CD4-positive, alpha-beta T cell treated with Interleukin-10 for 1 hour (primary cell): ENCODE measurements at regions not wholly inside any gene's neighbourhood (a gene's known extent, or its start where the extent isn't known, plus 50 kb on each side); places are given as distances from the start of the nearest gene placed in this dataset.

Experiments used
- DNase-seq: peaks from one replicate; pipeline ENCODE4 v3.0.0-alpha.2; 2020

- no peak for DNase-seq
These were observed 131.0 kb downstream of the RAP2A start for GRCh38 chr13:97564956-97565355.

GRCh38 chr13:97565906-97566305, 131.9 kb downstream of the RAP2A start:
- DNase-seq, result no peak

DNA sequence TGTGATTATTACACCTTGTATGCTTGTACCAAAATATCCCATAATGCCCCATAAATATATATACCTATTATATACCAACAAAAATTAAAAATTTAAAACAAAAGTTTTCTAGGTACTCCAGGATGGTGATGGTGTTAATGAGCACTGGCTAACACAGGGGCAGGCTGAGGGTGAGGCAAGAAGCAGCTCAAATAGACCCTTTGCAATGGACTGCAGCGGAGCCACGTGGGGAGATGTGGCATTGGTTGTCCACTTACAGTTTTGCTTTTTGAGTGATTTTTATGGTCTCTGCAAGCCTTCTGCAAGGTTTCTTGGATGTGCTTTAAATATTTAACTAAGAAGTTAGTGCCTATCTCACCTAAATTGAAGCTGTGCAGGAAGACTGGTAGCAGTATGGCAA, 132.9 kb downstream of the RAP2A start:
- no peak for DNase-seq

DNA sequence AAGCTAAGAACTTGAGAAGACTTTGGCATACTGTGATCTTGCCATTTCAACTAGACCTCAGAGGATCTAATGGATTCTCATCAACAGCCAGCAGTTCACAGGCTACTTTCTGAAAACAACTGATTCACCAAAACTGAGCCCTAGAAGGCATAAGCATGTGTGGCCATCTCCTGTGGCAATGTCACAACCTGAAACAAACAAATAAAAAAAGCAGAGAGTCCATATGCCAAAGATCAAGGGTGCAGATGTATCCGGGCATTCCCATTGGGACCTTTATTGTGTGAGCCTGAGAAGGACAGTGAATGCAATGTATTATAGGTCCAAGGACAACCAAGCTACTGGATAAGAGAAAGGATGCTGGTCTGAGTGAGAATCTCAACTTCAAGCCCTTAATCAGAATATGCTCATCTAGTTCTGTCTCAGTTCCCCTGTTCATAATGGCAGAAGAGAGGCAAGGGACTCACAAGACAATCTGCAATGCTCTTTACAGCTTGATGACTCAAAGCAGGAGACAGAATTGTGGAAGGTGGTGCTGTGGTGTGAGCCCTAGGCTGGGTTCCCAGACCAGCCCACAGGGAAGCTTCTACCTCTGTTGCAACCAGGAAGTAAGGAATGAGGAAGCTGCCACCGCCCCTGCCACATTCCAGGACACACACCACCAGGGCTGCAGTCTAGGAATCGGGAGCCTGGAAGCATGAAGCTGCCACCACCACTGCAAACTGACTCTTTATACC, 133.7 kb downstream of the RAP2A start:
- no peak for DNase-seq

- no peak for DNase-seq
These were observed 134.9 kb downstream of the RAP2A start for GRCh38 chr13:97568850-97569249.

DNA sequence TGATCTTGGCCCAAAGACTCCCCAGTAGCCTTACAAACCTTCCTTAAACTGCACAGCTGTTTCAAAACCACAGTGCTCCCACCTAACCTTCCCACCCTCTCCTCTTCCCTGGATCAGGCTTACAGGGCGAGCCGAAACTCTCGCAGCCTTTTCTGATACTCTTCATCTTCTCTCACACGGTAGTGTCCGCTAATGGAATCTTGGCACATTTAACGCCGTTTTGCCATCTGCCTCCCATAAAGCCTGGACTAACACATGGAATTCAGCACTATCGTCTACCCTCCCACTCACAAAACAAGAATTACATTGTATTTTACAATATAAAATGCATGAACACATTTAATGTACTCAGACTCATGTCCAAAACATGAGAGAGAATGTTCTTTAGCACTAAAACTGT, 135.9 kb downstream of the RAP2A start:
- no peak for DNase-seq

DNA sequence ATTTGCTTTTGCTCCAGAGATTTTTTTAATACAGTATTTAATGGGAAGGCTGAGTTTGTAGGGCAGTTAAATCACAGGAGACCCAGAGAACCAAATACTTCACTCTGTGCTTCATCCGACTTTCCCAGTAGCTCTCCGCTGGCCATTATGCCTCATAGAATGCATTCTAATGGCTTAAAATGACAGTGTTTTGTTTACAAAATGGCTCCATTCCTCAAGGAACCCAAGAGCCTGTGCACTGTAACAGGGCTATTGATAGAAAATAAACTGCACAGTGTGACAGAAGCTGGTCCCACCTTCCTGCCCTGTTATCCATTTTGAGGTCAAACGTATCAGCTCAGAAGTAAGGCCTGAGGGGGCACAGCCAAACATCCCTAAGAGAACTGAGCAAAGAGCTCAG, 136.5 kb downstream of the RAP2A start:
- DNase-seq, result no peak

DNA sequence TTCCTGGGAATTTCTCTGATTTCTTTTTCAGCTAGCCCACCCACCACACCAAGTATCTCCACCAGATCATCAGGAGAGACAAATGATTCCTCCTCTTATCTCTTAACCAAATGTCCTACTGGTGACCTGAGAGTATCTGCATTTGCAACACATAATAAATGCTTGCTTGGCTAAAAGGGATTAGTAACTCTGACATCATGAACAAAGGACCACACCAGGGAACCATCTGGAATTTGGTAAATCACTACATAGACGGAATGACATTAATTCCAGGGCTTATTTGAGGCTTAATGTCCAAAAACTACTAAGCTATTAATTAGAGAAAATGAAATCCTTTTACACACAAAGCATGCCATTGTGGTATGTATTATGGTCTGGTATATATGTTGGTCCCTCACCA, 139.0 kb downstream of the RAP2A start:
- no peak for DNase-seq

DNA sequence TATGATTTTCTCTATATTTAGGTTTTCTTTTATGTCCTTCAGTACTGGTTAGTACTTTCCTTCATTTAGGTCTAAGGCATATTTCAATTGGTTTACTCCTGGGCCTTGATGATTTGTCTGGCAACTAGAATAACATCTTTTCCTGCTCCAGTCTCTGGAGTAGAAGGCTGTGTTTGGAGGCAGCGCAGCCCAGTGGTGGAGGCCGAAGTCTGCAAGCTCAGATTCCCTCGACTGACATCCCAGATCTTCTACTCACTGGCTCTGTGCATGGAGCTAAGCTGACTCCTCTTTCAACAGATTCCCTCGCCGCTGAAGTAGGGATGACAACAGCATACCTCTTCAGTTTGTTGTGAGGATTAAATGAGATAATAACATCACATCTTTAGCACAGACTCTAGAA, 141.0 kb downstream of the RAP2A start:
- DNase-seq, result no peak

GRCh38 chr13:97577026-97577425, 143.1 kb downstream of the RAP2A start:
- DNase-seq, result no peak

DNA sequence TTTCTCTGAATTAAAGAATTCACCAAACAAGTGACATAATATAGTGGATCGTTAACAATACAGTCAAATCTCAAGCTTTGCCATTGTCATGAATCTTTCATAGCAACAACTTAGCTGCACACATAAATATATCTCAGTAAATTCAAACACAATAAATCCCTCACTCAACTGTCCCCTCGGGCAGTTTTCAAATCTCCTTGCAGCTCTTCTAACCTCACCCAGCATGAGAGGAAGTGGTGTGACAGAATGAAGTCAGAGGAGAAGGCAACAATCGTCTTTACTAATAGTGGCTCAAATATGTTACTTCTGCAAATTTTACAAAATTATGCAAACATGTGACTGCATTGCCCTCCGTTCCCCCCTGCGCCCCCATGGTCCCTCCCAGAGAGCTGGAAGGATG, 148.2 kb downstream of the RAP2A start:
- no peak for DNase-seq

DNA sequence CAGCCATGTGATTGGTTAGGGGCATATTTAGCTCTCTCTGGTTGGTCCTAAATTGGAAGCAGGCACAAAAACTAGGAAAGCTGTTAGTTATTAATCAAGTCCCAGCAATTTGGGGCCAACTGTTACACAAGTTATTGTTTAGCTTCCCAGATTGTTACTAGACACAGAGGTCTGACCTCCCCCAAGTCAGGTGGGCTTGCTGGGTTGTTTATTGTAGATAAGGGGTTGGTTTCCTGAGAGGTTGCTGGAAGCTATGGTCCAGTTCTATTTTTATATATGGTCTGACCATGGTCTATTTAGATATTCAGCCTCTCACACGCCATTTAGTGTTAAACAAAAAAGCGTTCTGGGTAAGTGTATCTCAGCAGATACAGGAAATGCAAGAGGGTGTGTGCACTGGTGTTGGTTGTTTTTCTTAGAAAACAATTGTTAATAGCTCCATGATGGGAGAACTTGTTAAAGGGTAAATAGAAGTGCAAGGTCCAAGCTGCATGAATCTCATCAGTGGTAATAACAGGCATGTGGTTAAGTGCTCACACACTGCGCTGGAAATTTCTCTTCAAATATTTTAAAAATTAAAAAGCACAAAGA, 150.0 kb downstream of the RAP2A start:
- DNase-seq, result no peak

- DNase-seq, result no peak
These were observed 153.0 kb downstream of the RAP2A start for GRCh38 chr13:97586941-97587340.

GRCh38 chr13:97588993-97589392, 155.0 kb downstream of the RAP2A start:
- DNase-seq, result no peak

GRCh38 chr13:97600458-97601075, 166.6 kb downstream of the RAP2A start:
- DNase-seq, result no peak

- DNase-seq, result no peak
These were observed 181.3 kb downstream of the RAP2A start for GRCh38 chr13:97615266-97615665.

DNA sequence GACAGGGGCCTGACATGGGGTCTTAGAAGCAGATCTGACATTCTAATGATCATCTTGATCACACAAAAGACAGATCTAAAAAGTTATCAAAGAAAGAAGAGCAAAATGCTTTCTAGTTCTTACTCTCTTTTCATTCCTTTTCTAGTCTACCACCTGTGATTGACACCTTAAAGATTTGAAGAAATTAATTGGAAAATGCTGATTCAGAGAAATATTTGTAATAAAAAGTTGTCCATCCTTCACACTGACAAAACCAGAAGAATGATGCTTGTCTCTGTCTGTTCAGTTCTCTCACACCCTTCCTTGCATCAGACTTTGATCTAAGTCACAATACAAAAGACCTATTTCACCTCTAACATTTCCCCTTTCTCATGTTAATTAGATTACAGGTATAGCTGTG, 182.4 kb downstream of the RAP2A start:
- no peak for DNase-seq

DNA sequence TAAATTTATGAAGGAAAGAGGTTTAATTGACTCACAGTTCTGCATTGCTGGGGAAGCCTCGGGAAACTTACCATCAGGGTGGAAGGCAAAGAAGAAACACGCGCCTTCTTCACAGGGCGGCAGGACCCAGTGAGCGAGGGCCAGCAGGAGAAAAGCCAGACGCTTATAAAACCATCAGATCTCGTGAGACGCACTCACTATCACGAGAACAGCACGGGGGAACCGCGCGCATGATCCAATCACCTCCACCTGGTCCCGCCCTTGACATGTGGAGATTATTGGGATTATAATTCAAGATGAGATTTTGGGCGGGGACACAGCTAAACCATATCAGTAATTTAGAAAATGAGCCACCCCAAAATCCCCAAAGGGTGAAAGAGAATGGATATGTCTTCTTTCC, 187.1 kb downstream of the RAP2A start:
- DNase-seq, result no peak

DNA sequence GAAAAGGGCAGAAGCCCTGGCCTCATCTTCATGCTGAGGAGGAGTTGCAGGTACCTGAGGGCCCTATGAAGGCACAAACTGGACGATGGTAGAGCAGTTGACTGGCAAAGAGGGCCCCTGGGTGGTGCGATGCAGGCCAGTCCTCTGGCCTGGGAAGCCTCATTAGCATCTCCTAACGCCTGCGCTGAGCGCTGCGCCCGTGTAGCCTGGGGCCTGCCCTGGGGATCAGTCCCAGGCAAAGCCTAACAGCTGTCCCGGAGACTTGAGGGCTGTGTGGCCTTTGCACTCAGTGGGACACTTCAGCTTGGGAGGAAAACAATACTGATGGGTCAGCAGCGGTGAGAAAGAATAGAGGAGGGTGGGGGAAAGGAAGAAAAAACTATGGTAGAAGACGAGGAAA, 187.7 kb downstream of the RAP2A start:
- no peak for DNase-seq

GRCh38 chr13:97627566-97627965, 193.6 kb downstream of the RAP2A start:
- no peak for DNase-seq

DNA sequence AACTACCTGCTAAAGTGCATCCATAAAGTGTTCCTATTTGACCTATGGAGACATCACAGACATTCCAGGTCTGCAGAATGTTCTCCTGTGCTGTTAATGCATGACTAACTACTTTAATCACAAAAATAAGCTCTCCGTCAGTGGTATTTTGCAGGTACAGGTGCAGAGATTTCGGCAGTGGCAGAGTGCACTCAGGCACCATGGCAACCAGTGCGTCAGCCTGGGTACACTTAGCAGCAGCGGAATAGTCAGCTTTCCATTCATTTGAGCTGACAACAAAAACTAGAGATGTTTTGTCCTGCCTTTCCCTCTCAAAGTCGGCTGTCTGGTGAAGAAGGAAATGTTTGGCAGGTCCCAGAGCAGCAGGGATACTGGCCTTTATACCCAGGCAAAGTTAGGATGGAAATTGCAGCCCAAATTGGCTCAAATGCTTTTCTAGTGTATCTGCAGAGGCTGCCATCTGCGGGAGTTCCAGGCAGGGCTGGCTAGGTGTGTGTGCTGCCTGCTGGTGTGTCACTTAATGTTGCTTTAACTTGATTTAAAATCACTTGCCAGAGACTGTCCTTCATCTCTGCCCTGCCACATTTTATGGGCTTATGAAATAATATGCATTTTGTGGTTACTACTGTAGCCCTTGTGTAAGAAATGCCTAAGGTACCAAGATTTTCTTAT, 195.8 kb downstream of the RAP2A start:
- no peak for DNase-seq

DNA sequence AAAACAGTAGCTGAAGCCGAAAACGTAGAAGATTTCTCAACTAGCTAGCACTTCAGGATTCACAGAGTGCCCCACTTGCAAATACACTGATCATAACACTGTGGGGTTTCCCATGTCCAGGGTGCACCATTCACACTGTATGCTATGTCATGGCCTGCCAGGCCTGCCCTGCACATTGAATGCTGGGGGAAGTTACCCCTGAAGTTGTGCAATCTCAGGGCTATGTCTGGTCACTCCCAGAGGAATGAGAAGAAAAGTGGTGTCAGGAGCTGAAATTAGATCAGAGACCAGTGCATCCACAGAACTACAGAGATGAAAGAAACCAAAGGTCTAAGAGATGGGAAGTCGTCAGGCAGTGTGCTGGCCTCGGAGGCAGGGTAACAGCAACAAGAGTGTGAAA, 196.8 kb downstream of the RAP2A start:
- DNase-seq, result no peak

DNA sequence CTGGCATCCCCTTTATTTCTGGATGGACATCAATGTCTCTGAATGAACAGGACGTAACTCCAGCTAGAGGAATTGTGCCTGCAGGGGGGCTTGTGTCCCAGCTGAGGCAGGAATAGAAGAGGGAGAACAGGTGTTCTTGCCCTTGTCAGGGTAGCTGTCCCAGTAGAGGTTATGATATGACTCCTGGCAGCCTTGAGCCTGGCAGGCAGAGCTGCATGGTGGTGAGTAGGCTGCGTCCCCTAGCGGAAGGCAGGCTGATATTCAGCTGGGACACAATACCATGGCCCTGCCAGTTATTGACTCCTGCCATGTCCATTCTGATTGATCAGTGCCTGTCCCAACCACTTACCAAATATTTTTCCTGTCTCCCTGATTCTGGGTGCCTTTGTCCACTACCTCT, 197.2 kb downstream of the RAP2A start:
- DNase-seq, result no peak

- DNase-seq, result no peak
These were observed 205.3 kb downstream of the RAP2A start for GRCh38 chr13:97639236-97639635.
